NCI-H526 (cell line): ENCODE measurements at regions not wholly inside any gene's neighbourhood (a gene's known extent, or its start where the extent isn't known, plus 50 kb on each side); places are given as distances from the start of the nearest gene placed in this dataset.
"Not testable (repeated sequence)": the region's sequence is repeated elsewhere in the genome, so short reads cannot be mapped to it uniquely, and the experiment has no call there.

Source experiments
- DNase-seq, 2 experiments: peaks; one replicate each; lab custom pipeline; 2025; lab: John Stamatoyannopoulos, UW

GRCh38 chr7:94174375-94174774 is 170.2 kb upstream of the BET1 start:
- DNase-seq = no peak

GRCh38 chr7:94174956-94175355 is 170.8 kb upstream of the BET1 start:
- DNase-seq = no peak

GRCh38 chr7:94176694-94177200 is 172.6 kb upstream of the BET1 start:
- DNase-seq = no peak

- no peak for DNase-seq
Measured at GRCh38 chr7:94177441-94177840, 173.3 kb upstream of the BET1 start.

- no peak for DNase-seq
Measured at GRCh38 chr7:94178230-94178629, 174.1 kb upstream of the BET1 start.

- DNase-seq = no peak
Measured at GRCh38 chr7:94179466-94179865, 175.3 kb upstream of the BET1 start.

GRCh38 chr7:94182066-94182465 is 177.9 kb upstream of the BET1 start:
- DNase-seq = no peak

- DNase-seq = no peak
Measured at GRCh38 chr7:94182721-94183120, 178.6 kb upstream of the BET1 start.

- DNase-seq = no peak
Measured at GRCh38 chr7:94183289-94183749, 179.2 kb upstream of the BET1 start.

- no peak for DNase-seq
Measured at GRCh38 chr7:94183891-94184290, 179.7 kb upstream of the BET1 start.

- no peak for DNase-seq
Measured at GRCh38 chr7:94188350-94188749, 184.2 kb upstream of the BET1 start.

GRCh38 chr7:94190599-94191061 is 186.5 kb upstream of the BET1 start:
- no peak for DNase-seq

- DNase-seq = not testable (repeated sequence)
Measured at GRCh38 chr7:94194426-94194825, 190.3 kb upstream of the BET1 start.

- no peak for DNase-seq
Measured at GRCh38 chr7:94195201-94195600, 191.0 kb upstream of the BET1 start.

- DNase-seq = no peak
Measured at GRCh38 chr7:94195813-94196212, 191.7 kb upstream of the BET1 start.

- no peak for DNase-seq
Measured at GRCh38 chr7:94205529-94205928, 189.2 kb upstream of the COL1A2 start.

GRCh38 chr7:94206295-94206694 is 188.4 kb upstream of the COL1A2 start:
- DNase-seq = no peak

- DNase-seq = no peak
Measured at GRCh38 chr7:94212160-94212559, 182.5 kb upstream of the COL1A2 start.

GRCh38 chr7:94216944-94217461 is 177.7 kb upstream of the COL1A2 start:
- no peak for DNase-seq

- no peak for DNase-seq
Measured at GRCh38 chr7:94217766-94218165, 176.9 kb upstream of the COL1A2 start.

- no peak for DNase-seq
Measured at GRCh38 chr7:94222516-94222915, 172.2 kb upstream of the COL1A2 start.

GRCh38 chr7:94223375-94224084 is 171.2 kb upstream of the COL1A2 start:
- peak; percentile 31 to 38 for DNase-seq

GRCh38 chr7:94228223-94228622 is 166.5 kb upstream of the COL1A2 start:
- DNase-seq = no peak

GRCh38 chr7:94228678-94229077 is 166.0 kb upstream of the COL1A2 start:
- no peak for DNase-seq
